Uterus (tissue), 2 donors: ENCODE measurements at regions not wholly inside any gene's neighbourhood (a gene's known extent, or its start where the extent isn't known, plus 50 kb on each side); places are given as distances from the start of the nearest gene placed in this dataset.

ENCODE experiments used
- CTCF ChIP-seq, 4 experiments: fragments of 200-600 bp in 2 of 4; fragments of 450-650 bp in 2 of 4; sonication (generic) in 2 of 4; IDR thresholded peaks; one replicate each; pipeline ENCODE4 v1.5.1; 2016 to 2019; ENCODE audit warnings: antibody characterized with exemption in 4 of 4, mild to moderate bottlenecking in 2 of 4, moderate library complexity in 1 of 4
- POLR2A ChIP-seq, 2 donors: fragments of 450-650 bp; IDR thresholded peaks; one replicate each; pipeline ENCODE4 v1.6.1; 2016; ENCODE audit warnings: antibody characterized with exemption in 2 of 2, mild to moderate bottlenecking in 1 of 2, moderate library complexity in 1 of 2

- no peak for TF ChIP-seq CTCF (IDR thresholded peaks at IDR 0.05)
- TF ChIP-seq POLR2A (IDR thresholded peaks at IDR 0.05), result no peak
Observed at GRCh38 chr2:193349642-193350041, 1154.9 kb upstream of the TMEFF2 start.
